ENCODE measurements at regions not wholly inside any gene's neighbourhood (a gene's known extent, or its start where the extent isn't known, plus 50 kb on each side); places are given as distances from the start of the nearest gene placed in this dataset.
A peak's percentile ranks its signal among the peaks of the same experiment; 100 is the strongest.
"Not testable (repeated sequence)": the region's sequence is repeated elsewhere in the genome, so short reads cannot be mapped to it uniquely, and the experiment has no call there.

DNA sequence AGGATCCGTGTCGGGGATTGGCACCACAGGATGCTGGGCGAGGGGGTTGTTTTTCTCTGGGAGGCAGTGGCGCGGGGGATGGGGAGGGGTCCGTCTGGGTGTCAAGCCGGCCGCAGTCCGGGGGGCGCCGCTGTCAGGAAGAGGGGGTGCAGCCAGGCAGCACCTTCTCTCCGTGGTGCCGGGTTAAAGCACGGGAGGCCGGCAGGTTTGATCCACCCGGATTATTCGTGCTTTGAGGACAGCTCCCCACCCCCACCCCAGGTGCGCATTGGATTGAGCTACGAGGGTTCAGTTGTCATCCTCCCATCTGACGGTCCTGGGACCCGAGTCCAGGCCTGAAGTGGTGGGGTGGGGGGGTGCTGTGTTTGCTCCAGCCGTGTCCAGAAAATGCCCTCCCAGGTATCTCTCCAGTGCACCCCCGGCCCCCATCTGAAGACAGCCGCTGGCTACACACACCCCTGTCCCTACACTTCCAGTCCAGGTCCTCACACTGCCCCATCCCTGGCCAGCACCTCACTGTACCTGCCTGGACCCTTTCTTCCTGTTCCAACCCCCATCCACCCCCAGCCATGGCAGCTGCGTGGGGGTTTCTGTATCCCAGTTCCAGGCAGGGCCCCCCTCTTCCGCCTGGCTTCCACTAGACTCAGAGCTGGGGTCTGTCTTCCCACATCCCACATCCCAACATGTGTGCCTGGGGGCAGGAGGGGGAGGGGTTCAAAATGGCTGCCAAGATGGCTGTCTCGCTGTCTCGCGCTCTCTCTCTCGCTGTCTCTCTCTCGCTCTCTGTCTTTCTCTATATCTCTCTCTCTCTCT lies 114.0 kb downstream of the CRLF3 start:
- not testable (repeated sequence) for H3K4me3 ChIP-seq (ENCODE audit: low read length); H3K36me3 ChIP-seq (ENCODE audit: control insufficient read depth, insufficient read depth, low read length); H3K4me1 ChIP-seq (ENCODE audit: control insufficient read depth, insufficient read depth, low read length); H3K9me3 ChIP-seq (ENCODE audit: control insufficient read depth, low read length)
- H3K27me3 ChIP-seq (ENCODE audit: control insufficient read depth, insufficient read depth, low read length) = peaks cover 26% of the 10 kb centered on the region
- H3K9ac ChIP-seq (ENCODE audit: low read length) = peak overlapping the region; percentile 15

DNA sequence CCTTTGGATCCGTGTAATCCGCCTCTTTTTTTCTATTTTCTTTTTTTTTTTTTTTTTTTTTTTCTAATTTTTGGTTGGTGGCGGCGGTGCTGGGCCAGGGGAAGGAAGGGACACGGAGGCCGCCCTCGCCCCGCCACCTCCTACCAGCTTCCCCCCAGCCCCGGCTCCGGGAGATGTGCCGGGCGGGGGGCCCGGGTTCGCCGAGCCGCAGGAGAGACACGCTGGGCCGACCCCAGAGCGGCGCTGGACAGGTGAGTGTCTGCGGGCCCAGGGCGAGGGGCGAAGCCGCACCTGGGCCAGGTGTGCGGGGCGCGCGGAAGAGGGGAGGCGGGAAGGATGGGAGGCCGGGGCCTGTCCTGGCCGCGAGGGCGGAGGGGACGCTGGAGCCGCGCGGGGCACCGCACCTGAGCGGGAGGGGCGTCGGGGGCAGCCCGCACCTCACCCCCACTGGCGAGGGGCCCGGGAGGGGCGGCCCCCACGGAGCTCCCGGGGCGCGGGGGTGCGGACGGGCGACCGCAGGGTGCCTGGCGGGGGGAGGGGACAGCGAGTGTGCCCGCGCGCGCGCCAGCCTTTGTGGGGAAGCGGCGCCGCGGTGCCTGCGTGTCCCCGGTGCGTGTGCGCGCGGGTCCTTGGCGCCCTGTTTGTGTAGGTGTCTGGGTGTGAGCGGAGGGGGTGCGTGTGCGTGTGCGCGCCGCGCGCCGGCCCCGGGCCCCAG lies 114.8 kb downstream of the CRLF3 start:
- peaks cover 28% of the 10 kb centered on the region for H3K27me3 ChIP-seq (ENCODE audit: control insufficient read depth, insufficient read depth, low read length)
- not testable (repeated sequence) for H3K36me3 ChIP-seq (ENCODE audit: control insufficient read depth, insufficient read depth, low read length); H3K9me3 ChIP-seq (ENCODE audit: control insufficient read depth, low read length); H3K4me1 ChIP-seq (ENCODE audit: control insufficient read depth, insufficient read depth, low read length); H3K4me3 ChIP-seq (ENCODE audit: low read length)
- peak overlapping the region; percentile 15 for H3K9ac ChIP-seq (ENCODE audit: low read length)

DNA sequence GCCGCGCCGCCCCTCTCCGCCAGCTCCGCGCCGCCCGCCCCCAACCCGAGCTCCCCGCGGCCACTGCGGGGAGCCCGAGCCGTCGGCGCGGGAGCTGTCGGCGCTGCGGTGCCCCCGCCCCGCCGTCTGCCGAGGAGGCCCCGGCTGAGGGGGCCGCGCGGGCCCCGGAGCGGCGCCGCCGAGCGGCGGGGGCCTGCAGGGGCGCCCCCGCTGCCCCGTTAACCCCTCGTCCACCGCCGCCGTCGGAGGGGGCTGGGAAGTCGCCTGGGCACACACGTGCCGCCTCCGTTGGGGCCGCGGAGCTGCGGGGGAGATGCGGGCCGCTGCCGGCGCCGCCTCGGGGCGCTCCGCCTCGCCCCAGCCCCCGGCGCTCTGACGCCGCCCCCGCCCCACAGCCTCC lies 115.4 kb downstream of the CRLF3 start:
- H3K4me1 ChIP-seq (ENCODE audit: control insufficient read depth, insufficient read depth, low read length); H3K9ac ChIP-seq (ENCODE audit: low read length); H3K4me3 ChIP-seq (ENCODE audit: low read length); H3K9me3 ChIP-seq (ENCODE audit: control insufficient read depth, low read length); H3K36me3 ChIP-seq (ENCODE audit: control insufficient read depth, insufficient read depth, low read length): not testable (repeated sequence)
- H3K27me3 ChIP-seq (ENCODE audit: control insufficient read depth, insufficient read depth, low read length) = peaks cover 28% of the 10 kb centered on the region

DNA sequence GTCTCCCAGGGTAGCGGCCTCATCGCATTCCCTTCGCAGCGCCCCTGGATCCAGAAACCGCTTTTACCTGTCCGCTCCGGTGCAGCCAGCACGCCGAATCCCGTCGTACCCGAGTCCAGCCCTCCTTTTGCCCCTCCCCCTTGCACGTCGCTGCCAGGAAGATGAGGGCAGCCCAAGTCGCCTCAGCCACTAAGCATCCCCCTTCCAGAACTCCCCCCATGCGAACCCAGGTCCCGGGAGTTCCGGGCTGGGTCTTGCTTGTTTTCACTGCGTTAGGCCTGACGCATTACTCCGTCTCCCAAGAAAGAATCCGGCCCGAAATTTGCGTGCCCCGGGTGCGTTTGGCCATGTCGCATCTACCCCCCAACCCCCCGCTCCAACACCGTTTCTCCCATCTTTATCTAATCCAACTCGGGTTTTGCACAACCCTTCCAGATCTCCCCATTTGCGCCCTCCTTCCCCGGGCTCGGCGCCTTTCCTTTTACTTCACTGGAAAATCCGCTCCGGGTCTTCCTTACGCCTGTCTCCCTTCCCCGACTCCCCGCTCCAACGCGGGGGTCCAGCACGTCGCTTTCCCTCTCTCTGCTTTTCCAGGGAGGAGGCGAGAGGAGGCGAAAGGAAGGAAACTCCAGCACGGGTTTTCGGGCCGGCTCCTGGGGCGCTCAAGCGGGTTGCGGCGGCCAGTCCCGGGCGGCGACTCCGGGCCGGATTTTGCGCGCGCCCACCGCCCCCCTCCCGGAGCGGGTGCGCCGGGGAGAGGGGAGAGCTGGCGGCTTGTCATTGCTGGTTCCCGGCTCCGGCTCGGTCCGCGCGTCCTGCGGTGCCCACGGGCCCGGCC lies 116.0 kb downstream of the CRLF3 start:
- not testable (repeated sequence) for H3K4me1 ChIP-seq (ENCODE audit: control insufficient read depth, insufficient read depth, low read length); H3K9me3 ChIP-seq (ENCODE audit: control insufficient read depth, low read length); H3K36me3 ChIP-seq (ENCODE audit: control insufficient read depth, insufficient read depth, low read length)
- Histone ChIP-seq H3K9ac (ENCODE audit: low read length) (peak overlapping the region; percentile 62), H3K27me3 (ENCODE audit: control insufficient read depth, insufficient read depth, low read length) (peaks cover 28% of the 10 kb centered on the region), H3K4me3 (ENCODE audit: low read length) (peak overlapping the region; percentile 56)

DNA sequence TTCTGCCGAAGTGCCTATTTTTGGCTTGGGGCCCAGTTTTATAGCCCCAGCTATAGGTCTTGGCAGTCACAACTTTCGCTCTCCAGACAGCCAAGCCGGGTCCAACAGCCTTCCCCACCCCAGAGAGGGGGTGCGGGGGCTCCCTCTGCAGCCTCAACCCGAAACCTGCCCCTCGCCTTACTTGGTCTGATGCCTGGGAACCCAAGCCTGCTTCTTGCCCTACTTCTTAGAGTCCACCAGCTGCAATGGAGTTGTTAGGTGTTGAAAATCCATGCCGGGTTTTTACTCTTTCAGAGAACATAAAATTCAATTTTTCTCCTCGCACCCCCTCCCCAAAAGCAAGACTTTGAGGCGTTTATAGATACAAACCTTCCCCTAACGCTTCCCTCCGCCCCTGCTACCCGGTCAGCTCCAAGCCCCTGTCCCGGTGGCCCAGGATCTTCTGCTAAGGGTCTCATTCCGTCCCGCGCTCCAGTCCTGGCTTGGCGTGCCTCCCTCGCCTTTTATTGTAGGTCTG lies 116.7 kb downstream of the CRLF3 start:
- H3K4me1 ChIP-seq (ENCODE audit: control insufficient read depth, insufficient read depth, low read length); H3K36me3 ChIP-seq (ENCODE audit: control insufficient read depth, insufficient read depth, low read length); H3K9me3 ChIP-seq (ENCODE audit: control insufficient read depth, low read length): not testable (repeated sequence)
- Histone ChIP-seq H3K9ac (ENCODE audit: low read length) (peak overlapping the region; percentile 62), H3K27me3 (ENCODE audit: control insufficient read depth, insufficient read depth, low read length) (peaks cover 28% of the 10 kb centered on the region), H3K4me3 (ENCODE audit: low read length) (peak overlapping the region; percentile 56)

DNA sequence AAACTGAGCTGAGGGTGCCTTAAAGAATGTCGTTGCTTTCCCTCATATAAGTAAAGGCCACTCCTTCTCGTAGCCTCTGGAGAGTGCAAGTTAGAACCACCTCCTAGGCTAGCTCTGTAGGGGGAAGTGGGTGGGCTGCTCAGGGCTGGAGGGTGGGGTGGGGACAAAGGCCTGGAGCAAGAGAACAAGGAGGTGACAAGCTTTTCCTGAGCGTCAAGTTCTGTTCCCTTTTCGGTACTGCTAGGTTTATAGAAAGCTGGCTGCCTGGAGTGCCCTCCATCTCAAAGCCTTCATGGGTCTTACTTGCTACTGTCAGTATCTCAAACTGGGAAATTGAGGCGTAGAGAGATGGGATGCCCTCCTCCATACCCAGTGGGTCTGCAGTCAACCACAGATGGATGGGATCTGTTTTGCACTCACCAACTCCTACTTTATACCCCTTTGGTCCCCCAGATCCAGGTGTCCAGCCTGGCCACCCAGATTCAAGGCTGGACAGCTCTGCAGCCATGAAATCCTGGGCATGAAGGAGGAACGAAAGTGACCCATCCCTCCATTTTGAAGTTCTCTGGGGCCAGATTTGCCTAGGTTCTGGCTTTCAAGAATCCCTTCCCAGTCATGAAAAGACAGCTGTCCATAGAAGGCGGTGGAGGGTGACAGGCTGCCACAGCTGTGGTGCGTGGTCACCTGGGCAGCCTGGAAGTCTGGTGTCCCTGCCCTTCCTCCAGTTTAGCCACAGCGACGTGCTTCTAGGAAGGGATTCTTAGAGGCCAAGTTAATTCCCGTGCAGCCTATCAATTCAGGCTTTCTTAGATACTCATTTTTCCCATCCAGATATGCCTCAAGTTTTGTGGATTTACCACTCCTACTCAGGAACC lies 117.8 kb downstream of the CRLF3 start:
- not testable (repeated sequence) for H3K4me3 ChIP-seq (ENCODE audit: low read length); H3K9me3 ChIP-seq (ENCODE audit: control insufficient read depth, low read length); H3K36me3 ChIP-seq (ENCODE audit: control insufficient read depth, insufficient read depth, low read length); H3K4me1 ChIP-seq (ENCODE audit: control insufficient read depth, insufficient read depth, low read length); H3K9ac ChIP-seq (ENCODE audit: low read length)
- peaks cover 28% of the 10 kb centered on the region for H3K27me3 ChIP-seq (ENCODE audit: control insufficient read depth, insufficient read depth, low read length)

DNA sequence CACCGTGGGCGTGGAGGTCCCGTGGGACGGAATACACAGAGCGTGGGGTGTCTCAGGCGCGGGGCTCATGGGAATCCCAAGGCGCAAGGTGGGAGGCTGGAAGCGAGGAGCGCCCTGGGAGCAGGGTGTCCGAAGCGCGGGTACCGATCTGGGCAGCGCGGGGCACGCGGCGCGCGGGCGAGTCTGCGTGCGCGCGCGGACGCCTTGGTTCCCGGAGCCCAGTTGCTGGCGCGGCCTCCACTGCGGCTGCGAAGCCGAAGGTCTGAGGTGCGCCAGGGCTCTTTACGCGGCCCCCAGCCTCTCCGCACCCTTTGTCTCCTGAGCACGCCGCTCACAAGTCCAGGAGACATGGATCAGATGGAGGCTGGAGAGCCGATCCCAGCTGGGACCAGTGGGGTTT lies 118.5 kb downstream of the CRLF3 start:
- H3K9me3 ChIP-seq (ENCODE audit: control insufficient read depth, low read length); H3K36me3 ChIP-seq (ENCODE audit: control insufficient read depth, insufficient read depth, low read length); H3K9ac ChIP-seq (ENCODE audit: low read length); H3K4me3 ChIP-seq (ENCODE audit: low read length); H3K4me1 ChIP-seq (ENCODE audit: control insufficient read depth, insufficient read depth, low read length): not testable (repeated sequence)
- peaks cover 28% of the 10 kb centered on the region for H3K27me3 ChIP-seq (ENCODE audit: control insufficient read depth, insufficient read depth, low read length)

DNA sequence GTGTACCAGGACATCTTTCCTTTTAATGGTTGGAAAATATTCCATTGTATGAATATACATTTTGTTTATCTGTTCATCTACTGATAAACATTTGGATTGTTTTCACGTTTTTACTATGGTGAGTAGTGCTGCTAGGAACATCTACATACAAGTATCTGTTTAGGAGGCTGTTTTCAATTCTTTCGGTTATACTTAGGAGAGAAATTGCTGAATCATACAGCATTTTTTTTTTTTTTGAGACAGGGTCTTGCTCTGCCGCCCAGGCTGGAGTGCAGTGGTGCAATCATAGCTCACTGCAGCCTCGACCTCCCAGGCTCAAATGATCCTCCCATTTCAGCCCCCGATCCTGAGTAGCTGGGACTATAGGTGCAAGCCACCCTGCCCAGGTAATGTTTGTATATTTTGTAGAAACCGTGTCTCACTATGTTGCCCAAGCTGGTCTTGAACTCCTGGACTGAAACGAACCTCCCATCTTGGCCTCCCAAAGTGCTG lies 122.9 kb downstream of the CRLF3 start:
- peaks cover 12% of the 10 kb centered on the region for H3K27me3 ChIP-seq (ENCODE audit: control insufficient read depth, insufficient read depth, low read length)
- H3K9ac ChIP-seq (ENCODE audit: low read length) = no peak overlapping the region
- H3K4me3 ChIP-seq (ENCODE audit: low read length) = no peak overlapping the region
- no peaks in the 10 kb centered on the region for H3K9me3 ChIP-seq (ENCODE audit: control insufficient read depth, low read length)
- no peaks in the 10 kb centered on the region for H3K36me3 ChIP-seq (ENCODE audit: control insufficient read depth, insufficient read depth, low read length)
- no peaks in the 10 kb centered on the region for H3K4me1 ChIP-seq (ENCODE audit: control insufficient read depth, insufficient read depth, low read length)

DNA sequence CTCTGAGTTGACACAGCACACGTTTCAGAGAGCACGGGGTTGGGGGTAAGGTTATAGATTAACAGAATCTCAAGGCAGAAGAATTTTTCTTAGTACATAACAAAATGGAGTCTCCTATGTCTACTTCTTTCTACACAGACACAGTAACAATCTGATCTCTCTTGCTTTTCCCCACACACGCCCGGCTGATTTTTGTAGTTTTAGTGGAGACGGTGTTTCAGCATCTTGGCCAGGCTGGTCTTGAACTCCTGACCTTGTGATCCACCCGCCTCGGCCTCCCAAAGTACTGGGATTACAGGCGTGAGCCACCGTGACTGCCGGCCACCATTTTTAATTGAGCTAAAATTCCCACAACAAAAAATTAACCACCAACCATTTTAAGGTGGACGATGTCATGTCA lies 123.7 kb downstream of the CRLF3 start:
- not testable (repeated sequence) for H3K9ac ChIP-seq (ENCODE audit: low read length); H3K4me1 ChIP-seq (ENCODE audit: control insufficient read depth, insufficient read depth, low read length); H3K36me3 ChIP-seq (ENCODE audit: control insufficient read depth, insufficient read depth, low read length); H3K9me3 ChIP-seq (ENCODE audit: control insufficient read depth, low read length); H3K4me3 ChIP-seq (ENCODE audit: low read length); H3K27me3 ChIP-seq (ENCODE audit: control insufficient read depth, insufficient read depth, low read length)

DNA sequence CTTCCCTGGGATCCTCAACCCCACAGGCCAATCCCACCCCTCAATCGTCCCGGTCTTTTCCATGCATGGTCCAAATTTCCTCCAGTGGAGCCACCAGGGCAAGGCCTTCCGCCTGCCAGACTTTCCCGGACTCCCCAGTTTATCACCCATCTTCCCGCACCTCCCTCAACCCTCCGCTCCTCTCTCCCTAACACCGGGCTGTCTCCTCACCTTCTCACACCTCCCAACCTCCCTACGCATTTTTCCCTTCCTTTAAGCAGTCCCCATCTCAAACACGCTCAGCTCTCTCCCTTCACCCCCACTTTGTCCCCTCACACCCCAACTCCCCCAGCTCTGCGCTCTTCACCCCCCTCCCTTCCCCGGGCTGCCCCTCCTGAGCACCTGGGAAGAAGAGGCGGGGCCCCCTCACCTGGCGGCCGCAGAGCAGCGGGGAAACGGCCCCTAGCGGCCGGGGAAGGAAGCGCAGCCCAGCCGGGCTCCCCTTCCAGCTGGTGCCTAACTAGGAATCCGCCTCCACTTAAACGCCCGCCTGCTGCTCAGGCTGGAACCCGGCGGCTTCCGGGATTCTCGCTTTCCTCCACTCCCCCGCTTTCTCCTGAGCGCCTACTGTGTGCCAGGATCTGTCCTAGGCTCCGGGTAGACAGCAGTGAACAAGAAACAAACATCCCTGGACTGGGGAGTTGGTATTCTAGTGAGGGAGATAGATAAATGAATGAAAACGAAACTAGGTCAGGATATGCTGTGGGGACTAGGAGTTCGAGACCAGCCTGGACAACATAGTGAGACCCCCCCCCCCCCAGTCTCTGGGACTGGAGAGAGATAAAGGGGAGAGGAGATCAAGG lies 126.7 kb downstream of the CRLF3 start:
- not testable (repeated sequence) for H3K27me3 ChIP-seq (ENCODE audit: control insufficient read depth, insufficient read depth, low read length); H3K4me3 ChIP-seq (ENCODE audit: low read length); H3K36me3 ChIP-seq (ENCODE audit: control insufficient read depth, insufficient read depth, low read length); H3K9me3 ChIP-seq (ENCODE audit: control insufficient read depth, low read length); H3K9ac ChIP-seq (ENCODE audit: low read length); H3K4me1 ChIP-seq (ENCODE audit: control insufficient read depth, insufficient read depth, low read length)

DNA sequence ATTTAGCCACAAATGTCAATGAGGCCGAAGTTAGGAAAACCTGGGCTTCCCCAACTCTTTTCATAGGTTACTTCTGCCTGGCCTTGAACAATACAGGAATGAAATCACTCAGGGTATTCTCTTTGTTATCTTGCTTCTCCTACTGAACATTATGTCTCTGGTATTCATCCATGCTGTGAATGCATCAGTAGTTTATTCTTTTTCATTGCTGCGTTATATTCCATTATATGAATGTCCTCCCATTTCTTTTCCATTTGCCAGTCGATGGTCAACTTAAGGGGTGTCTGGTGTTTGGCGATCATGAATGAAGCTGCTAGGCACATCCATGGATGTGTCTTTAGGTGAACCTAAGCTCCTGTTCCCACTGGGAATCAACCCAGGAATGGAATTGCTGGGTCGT lies 128.3 kb downstream of the CRLF3 start:
- no peaks in the 10 kb centered on the region for H3K36me3 ChIP-seq (ENCODE audit: control insufficient read depth, insufficient read depth, low read length)
- no peaks in the 10 kb centered on the region for H3K9me3 ChIP-seq (ENCODE audit: control insufficient read depth, low read length)
- H3K27me3 ChIP-seq (ENCODE audit: control insufficient read depth, insufficient read depth, low read length) = no peaks in the 10 kb centered on the region
- H3K4me1 ChIP-seq (ENCODE audit: control insufficient read depth, insufficient read depth, low read length) = no peaks in the 10 kb centered on the region
- no peak overlapping the region for H3K9ac ChIP-seq (ENCODE audit: low read length)
- H3K4me3 ChIP-seq (ENCODE audit: low read length) = no peak overlapping the region
